Mammary epithelial cell (primary cell): ENCODE measurements at regions not wholly inside any gene's neighbourhood (a gene's known extent, or its start where the extent isn't known, plus 50 kb on each side); places are given as distances from the start of the nearest gene placed in this dataset.

Experiments used
- EZH2 ChIP-seq: IDR thresholded peaks from 2 replicates; pipeline ENCODE4 v1.6.1; 2012; ENCODE audit warnings: low read length, inconsistent platforms, borderline replicate concordance
- TF ChIP-seq, protein P1 (sequence below), 2 donors: IDR thresholded peaks in 1 of 2; conservative IDR thresholded peaks in 1 of 2; 2 replicates each; pipeline ENCODE4 v1.5.1; 2011 to 2012; ENCODE audit warnings: inconsistent platforms in 2 of 2, low read length in 2 of 2, mild to moderate bottlenecking in 2 of 2, control low read depth in 1 of 2, low read depth in 1 of 2; ENCODE audit not compliant: insufficient read depth in 1 of 2; ENCODE audit errors: extremely low read depth in 1 of 2

DNA sequence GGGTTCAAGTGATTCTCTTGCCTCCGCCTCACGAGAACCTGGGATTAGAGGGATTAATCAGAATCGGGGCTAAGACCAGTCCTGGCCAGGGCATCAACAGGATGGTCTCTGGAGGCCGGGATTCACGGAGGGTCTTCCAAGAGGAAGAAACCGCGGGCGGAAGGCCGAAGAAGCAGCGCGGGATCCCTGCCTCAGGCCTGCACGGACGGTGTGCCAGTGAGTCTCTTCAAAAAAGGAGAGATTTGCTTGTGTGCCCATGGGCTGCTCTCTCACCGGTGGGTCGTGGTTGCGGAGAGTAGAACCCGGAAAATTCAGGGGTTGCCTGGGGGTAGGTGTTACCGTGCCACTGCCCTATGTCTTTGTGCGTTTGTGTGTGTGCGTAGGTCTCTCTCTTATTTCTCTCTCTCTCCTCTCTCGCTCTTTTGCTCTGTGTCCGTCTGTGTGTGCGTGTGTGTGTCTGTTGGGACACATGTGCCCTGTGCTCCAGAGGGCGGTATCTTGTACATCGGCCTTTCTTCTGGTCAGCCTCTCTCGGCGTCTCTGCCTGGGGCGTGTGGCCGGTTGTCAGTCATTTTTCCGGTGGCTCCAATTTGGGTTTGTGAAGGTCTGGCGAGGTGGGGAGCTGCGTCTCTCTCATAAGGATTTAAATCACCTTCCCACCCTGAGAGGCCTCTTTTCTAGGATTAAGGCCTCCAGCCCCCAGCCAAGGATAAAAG is 613.2 kb downstream of the KCNJ18 start:
- TF ChIP-seq, protein P1, sequence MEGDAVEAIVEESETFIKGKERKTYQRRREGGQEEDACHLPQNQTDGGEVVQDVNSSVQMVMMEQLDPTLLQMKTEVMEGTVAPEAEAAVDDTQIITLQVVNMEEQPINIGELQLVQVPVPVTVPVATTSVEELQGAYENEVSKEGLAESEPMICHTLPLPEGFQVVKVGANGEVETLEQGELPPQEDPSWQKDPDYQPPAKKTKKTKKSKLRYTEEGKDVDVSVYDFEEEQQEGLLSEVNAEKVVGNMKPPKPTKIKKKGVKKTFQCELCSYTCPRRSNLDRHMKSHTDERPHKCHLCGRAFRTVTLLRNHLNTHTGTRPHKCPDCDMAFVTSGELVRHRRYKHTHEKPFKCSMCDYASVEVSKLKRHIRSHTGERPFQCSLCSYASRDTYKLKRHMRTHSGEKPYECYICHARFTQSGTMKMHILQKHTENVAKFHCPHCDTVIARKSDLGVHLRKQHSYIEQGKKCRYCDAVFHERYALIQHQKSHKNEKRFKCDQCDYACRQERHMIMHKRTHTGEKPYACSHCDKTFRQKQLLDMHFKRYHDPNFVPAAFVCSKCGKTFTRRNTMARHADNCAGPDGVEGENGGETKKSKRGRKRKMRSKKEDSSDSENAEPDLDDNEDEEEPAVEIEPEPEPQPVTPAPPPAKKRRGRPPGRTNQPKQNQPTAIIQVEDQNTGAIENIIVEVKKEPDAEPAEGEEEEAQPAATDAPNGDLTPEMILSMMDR (conservative IDR thresholded peaks at IDR 0.05 in 1 of 2, IDR thresholded peaks at IDR 0.05 in 1 of 2; ENCODE audit: extremely low read depth in 1 of 2, insufficient read depth in 1 of 2, low read depth in 1 of 2, low read length in 2 of 2), result no peak
- TF ChIP-seq EZH2, result no peak
